NT2/D1 (cell line): ENCODE measurements at regions not wholly inside any gene's neighbourhood (a gene's known extent, or its start where the extent isn't known, plus 50 kb on each side); places are given as distances from the start of the nearest gene placed in this dataset.

Experiments used
- SUZ12 ChIP-seq: IDR thresholded peaks from 2 replicates; pipeline ENCODE4 v1.6.1; 2011; ENCODE audit not compliant: insufficient read length, insufficient read depth; ENCODE audit errors: extremely low read depth
- YY1 ChIP-seq: IDR thresholded peaks from 2 replicates; pipeline ENCODE4 v1.6.1; 2011; ENCODE audit not compliant: insufficient read length, insufficient read depth

DNA sequence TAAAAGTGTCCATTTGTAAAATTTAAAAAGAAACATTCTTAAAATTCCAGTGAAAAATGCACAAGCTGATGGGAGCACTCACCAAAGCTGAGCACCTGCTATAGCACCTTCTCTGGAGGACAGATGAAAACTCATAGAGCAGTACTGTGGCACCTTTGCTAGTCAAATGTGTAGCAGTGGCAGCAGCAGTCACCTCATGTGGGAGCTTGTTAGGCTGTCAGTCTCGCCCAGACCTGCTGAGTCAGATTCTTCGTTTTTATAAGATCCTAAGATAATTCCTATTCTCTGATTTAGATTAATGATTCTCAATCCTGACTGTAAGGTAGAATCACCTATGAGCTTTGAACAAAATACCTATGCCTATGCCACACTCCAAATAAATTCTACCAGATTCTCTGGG, 325.8 kb downstream of the RPL10L start:
- TF ChIP-seq YY1 (no peak), SUZ12 (no peak)
